ENCODE measurements at regions not wholly inside any gene's neighbourhood (a gene's known extent, or its start where the extent isn't known, plus 50 kb on each side); places are given as distances from the start of the nearest gene placed in this dataset.

DNA sequence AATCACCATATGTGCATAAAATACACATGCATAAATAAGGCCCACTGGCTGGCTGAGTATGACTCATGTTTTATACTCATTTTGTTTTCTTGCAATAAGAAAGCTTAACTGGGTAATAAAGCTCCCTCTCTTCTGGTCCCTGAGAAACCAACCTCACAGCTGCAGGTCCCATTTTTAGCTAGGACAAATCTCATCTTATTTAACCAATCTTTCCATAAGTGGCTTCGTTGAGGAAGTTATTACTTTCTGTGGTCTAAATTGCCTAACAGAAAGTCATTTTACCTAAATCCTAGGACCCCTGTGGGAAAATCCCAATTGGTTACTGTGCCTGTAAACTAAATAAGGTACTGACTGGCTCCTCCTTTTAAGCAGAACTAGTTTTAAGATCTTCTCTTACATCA, 232.8 kb upstream of the FBXO33 start:
- no peaks in the 10 kb centered on the region for H3K27me3 Mint-ChIP-seq (ENCODE audit: insufficient read depth, low read depth, poor library complexity)

More for the DNA sequence above, 232.8 kb upstream of the FBXO33 start:
- H3K4me2 ChIP-seq: no peak overlapping the region
- no peaks in the 10 kb centered on the region for H3F3A ChIP-seq (replicated peaks; ENCODE audit: low read depth)
- no peaks in the 10 kb centered on the region for H3K36me3 ChIP-seq (ENCODE audit: insufficient read depth)
- H3K4me3 Mint-ChIP-seq: no peak overlapping the region
- H3K4me1 Mint-ChIP-seq: peaks cover 8% of the 10 kb centered on the region
- TF ChIP-seq, protein P1, sequence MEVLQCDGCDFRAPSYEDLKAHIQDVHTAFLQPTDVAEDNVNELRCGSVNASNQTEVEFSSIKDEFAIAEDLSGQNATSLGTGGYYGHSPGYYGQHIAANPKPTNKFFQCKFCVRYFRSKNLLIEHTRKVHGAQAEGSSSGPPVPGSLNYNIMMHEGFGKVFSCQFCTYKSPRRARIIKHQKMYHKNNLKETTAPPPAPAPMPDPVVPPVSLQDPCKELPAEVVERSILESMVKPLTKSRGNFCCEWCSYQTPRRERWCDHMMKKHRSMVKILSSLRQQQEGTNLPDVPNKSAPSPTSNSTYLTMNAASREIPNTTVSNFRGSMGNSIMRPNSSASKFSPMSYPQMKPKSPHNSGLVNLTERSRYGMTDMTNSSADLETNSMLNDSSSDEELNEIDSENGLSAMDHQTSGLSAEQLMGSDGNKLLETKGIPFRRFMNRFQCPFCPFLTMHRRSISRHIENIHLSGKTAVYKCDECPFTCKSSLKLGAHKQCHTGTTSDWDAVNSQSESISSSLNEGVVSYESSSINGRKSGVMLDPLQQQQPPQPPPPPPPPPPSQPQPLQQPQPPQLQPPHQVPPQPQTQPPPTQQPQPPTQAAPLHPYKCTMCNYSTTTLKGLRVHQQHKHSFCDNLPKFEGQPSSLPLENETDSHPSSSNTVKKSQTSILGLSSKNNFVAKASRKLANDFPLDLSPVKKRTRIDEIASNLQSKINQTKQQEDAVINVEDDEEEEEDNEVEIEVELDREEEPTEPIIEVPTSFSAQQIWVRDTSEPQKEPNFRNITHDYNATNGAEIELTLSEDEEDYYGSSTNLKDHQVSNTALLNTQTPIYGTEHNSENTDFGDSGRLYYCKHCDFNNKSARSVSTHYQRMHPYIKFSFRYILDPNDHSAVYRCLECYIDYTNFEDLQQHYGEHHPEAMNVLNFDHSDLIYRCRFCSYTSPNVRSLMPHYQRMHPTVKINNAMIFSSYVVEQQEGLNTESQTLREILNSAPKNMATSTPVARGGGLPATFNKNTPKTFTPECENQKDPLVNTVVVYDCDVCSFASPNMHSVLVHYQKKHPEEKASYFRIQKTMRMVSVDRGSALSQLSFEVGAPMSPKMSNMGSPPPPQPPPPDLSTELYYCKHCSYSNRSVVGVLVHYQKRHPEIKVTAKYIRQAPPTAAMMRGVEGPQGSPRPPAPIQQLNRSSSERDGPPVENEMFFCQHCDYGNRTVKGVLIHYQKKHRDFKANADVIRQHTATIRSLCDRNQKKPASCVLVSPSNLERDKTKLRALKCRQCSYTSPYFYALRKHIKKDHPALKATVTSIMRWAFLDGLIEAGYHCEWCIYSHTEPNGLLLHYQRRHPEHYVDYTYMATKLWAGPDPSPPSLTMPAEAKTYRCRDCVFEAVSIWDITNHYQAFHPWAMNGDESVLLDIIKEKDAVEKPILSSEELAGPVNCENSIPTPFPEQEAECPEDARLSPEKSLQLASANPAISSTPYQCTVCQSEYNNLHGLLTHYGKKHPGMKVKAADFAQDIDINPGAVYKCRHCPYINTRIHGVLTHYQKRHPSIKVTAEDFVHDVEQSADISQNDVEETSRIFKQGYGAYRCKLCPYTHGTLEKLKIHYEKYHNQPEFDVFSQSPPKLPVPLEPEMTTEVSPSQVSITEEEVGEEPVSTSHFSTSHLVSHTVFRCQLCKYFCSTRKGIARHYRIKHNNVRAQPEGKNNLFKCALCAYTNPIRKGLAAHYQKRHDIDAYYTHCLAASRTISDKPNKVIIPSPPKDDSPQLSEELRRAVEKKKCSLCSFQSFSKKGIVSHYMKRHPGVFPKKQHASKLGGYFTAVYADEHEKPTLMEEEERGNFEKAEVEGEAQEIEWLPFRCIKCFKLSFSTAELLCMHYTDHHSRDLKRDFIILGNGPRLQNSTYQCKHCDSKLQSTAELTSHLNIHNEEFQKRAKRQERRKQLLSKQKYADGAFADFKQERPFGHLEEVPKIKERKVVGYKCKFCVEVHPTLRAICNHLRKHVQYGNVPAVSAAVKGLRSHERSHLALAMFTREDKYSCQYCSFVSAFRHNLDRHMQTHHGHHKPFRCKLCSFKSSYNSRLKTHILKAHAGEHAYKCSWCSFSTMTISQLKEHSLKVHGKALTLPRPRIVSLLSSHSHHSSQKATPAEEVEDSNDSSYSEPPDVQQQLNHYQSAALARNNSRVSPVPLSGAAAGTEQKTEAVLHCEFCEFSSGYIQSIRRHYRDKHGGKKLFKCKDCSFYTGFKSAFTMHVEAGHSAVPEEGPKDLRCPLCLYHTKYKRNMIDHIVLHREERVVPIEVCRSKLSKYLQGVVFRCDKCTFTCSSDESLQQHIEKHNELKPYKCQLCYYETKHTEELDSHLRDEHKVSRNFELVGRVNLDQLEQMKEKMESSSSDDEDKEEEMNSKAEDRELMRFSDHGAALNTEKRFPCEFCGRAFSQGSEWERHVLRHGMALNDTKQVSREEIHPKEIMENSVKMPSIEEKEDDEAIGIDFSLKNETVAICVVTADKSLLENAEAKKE (CRISPR knock-in tag; IDR thresholded peaks at IDR 0.05): no peak
- TF ChIP-seq, protein P2, sequence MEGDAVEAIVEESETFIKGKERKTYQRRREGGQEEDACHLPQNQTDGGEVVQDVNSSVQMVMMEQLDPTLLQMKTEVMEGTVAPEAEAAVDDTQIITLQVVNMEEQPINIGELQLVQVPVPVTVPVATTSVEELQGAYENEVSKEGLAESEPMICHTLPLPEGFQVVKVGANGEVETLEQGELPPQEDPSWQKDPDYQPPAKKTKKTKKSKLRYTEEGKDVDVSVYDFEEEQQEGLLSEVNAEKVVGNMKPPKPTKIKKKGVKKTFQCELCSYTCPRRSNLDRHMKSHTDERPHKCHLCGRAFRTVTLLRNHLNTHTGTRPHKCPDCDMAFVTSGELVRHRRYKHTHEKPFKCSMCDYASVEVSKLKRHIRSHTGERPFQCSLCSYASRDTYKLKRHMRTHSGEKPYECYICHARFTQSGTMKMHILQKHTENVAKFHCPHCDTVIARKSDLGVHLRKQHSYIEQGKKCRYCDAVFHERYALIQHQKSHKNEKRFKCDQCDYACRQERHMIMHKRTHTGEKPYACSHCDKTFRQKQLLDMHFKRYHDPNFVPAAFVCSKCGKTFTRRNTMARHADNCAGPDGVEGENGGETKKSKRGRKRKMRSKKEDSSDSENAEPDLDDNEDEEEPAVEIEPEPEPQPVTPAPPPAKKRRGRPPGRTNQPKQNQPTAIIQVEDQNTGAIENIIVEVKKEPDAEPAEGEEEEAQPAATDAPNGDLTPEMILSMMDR (conservative IDR thresholded peaks at IDR 0.05; ENCODE audit: low read depth in 2 of 2): no peak
- no peak for TF ChIP-seq JUNB (IDR thresholded peaks at IDR 0.05; ENCODE audit: unreplicated experiment)
- TF ChIP-seq, protein P3, sequence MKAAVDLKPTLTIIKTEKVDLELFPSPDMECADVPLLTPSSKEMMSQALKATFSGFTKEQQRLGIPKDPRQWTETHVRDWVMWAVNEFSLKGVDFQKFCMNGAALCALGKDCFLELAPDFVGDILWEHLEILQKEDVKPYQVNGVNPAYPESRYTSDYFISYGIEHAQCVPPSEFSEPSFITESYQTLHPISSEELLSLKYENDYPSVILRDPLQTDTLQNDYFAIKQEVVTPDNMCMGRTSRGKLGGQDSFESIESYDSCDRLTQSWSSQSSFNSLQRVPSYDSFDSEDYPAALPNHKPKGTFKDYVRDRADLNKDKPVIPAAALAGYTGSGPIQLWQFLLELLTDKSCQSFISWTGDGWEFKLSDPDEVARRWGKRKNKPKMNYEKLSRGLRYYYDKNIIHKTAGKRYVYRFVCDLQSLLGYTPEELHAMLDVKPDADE (IDR thresholded peaks at IDR 0.05): no peak
- TF ChIP-seq, protein P4, sequence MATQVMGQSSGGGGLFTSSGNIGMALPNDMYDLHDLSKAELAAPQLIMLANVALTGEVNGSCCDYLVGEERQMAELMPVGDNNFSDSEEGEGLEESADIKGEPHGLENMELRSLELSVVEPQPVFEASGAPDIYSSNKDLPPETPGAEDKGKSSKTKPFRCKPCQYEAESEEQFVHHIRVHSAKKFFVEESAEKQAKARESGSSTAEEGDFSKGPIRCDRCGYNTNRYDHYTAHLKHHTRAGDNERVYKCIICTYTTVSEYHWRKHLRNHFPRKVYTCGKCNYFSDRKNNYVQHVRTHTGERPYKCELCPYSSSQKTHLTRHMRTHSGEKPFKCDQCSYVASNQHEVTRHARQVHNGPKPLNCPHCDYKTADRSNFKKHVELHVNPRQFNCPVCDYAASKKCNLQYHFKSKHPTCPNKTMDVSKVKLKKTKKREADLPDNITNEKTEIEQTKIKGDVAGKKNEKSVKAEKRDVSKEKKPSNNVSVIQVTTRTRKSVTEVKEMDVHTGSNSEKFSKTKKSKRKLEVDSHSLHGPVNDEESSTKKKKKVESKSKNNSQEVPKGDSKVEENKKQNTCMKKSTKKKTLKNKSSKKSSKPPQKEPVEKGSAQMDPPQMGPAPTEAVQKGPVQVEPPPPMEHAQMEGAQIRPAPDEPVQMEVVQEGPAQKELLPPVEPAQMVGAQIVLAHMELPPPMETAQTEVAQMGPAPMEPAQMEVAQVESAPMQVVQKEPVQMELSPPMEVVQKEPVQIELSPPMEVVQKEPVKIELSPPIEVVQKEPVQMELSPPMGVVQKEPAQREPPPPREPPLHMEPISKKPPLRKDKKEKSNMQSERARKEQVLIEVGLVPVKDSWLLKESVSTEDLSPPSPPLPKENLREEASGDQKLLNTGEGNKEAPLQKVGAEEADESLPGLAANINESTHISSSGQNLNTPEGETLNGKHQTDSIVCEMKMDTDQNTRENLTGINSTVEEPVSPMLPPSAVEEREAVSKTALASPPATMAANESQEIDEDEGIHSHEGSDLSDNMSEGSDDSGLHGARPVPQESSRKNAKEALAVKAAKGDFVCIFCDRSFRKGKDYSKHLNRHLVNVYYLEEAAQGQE (IDR thresholded peaks at IDR 0.05; ENCODE audit: unreplicated experiment): no peak
- TF ChIP-seq ZNF114 (CRISPR knock-in tag; IDR thresholded peaks at IDR 0.05): no peak
- no peak for TF ChIP-seq EZH2 (IDR thresholded peaks at IDR 0.05; ENCODE audit: low read depth, unreplicated experiment)
- TF ChIP-seq ZNF331 (CRISPR knock-in tag; IDR thresholded peaks at IDR 0.05; ENCODE audit: low read depth): no peak
- TF ChIP-seq EZH2phosphoT487 (IDR thresholded peaks at IDR 0.05; ENCODE audit: unreplicated experiment): no peak
- DNase-seq (ENCODE audit: low spot score): no peak
- H3K27ac ChIP-seq (ENCODE audit: low read depth): no peak overlapping the region
- no peak overlapping the region for H3K4me3 ChIP-seq
- H3K27me3 ChIP-seq (ENCODE audit: insufficient read depth): no peaks in the 10 kb centered on the region
- peak overlapping the region; percentile 66 for H3K27ac Mint-ChIP-seq
- H3K9me3 Mint-ChIP-seq: no peaks in the 10 kb centered on the region
- no peaks in the 10 kb centered on the region for H3K36me3 Mint-ChIP-seq (ENCODE audit: low read depth)
- H3K4me1 ChIP-seq (ENCODE audit: insufficient read depth): no peaks in the 10 kb centered on the region
- no peak overlapping the region for H2AFZ ChIP-seq
- H4K20me1 ChIP-seq (replicated peaks; ENCODE audit: insufficient read depth): no peaks in the 10 kb centered on the region
- no peaks in the 10 kb centered on the region for H3K79me2 ChIP-seq (replicated peaks; ENCODE audit: insufficient read depth)
- no peak for ATAC-seq
- no peaks in the 10 kb centered on the region for H3K9me2 ChIP-seq (ENCODE audit: insufficient read depth)

Measured in GM23338 (cell line).